ENCODE measurements at regions not wholly inside any gene's neighbourhood (a gene's known extent, or its start where the extent isn't known, plus 50 kb on each side); places are given as distances from the start of the nearest gene placed in this dataset.

- Histone ChIP-seq H3K4me3 (ENCODE audit: low read depth, low read length, poor library complexity, severe bottlenecking) (no peak overlapping the region), H3K79me2 (ENCODE audit: insufficient read depth, low read length) (no peaks in the 10 kb centered on the region), H3K27ac (ENCODE audit: low read depth, low read length, poor library complexity, severe bottlenecking) (no peak overlapping the region), H3K4me1 (ENCODE audit: insufficient read depth, low read length, severe bottlenecking) (no peaks in the 10 kb centered on the region), H3K27me3 (ENCODE audit: insufficient read depth, low read length) (no peaks in the 10 kb centered on the region), H3K9me2 (ENCODE audit: low read depth, low read length) (no peaks in the 10 kb centered on the region), H3K4me2 (ENCODE audit: low read length) (no peak overlapping the region), H4K20me1 (ENCODE audit: insufficient read depth, low read length) (no peaks in the 10 kb centered on the region), H2AFZ (ENCODE audit: low read length) (no peak overlapping the region), H3K9me3 (ENCODE audit: low read length) (no peaks in the 10 kb centered on the region), H3K36me3 (ENCODE audit: insufficient read depth, low read length) (no peaks in the 10 kb centered on the region), H3K9ac (ENCODE audit: low read length) (no peak overlapping the region), H3F3A (ENCODE audit: insufficient read depth, low read length) (no peaks in the 10 kb centered on the region)
- TF ChIP-seq EZH2 (IDR thresholded peaks at IDR 0.05; ENCODE audit: borderline replicate concordance, low read length) (no peak), CTCF (IDR thresholded peaks at IDR 0.05; ENCODE audit: low read length) (no peak)
Observed at GRCh38 chr11:134738581-134738980, 326.5 kb upstream of the B3GAT1 start.

- no peaks in the 10 kb centered on the region for H3K27me3 ChIP-seq (ENCODE audit: insufficient read depth, low read length)
- TF ChIP-seq CTCF (IDR thresholded peaks at IDR 0.05; ENCODE audit: low read length), result no peak
- TF ChIP-seq EZH2 (IDR thresholded peaks at IDR 0.05; ENCODE audit: borderline replicate concordance, low read length), result no peak
- H3F3A ChIP-seq (ENCODE audit: insufficient read depth, low read length), result no peaks in the 10 kb centered on the region
- no peak overlapping the region for H3K4me3 ChIP-seq (ENCODE audit: low read depth, low read length, poor library complexity, severe bottlenecking)
- H3K4me1 ChIP-seq (ENCODE audit: insufficient read depth, low read length, severe bottlenecking), result no peaks in the 10 kb centered on the region
- H3K36me3 ChIP-seq (ENCODE audit: insufficient read depth, low read length), result no peaks in the 10 kb centered on the region
- H3K4me2 ChIP-seq (ENCODE audit: low read length), result no peak overlapping the region
- H4K20me1 ChIP-seq (ENCODE audit: insufficient read depth, low read length), result no peaks in the 10 kb centered on the region
- H3K79me2 ChIP-seq (ENCODE audit: insufficient read depth, low read length), result no peaks in the 10 kb centered on the region
- no peaks in the 10 kb centered on the region for H3K9me3 ChIP-seq (ENCODE audit: low read length)
- H3K27ac ChIP-seq (ENCODE audit: low read depth, low read length, poor library complexity, severe bottlenecking), result no peak overlapping the region
- H3K9ac ChIP-seq (ENCODE audit: low read length), result no peak overlapping the region
- no peak overlapping the region for H2AFZ ChIP-seq (ENCODE audit: low read length)
- H3K9me2 ChIP-seq (ENCODE audit: low read depth, low read length), result no peaks in the 10 kb centered on the region
Observed at GRCh38 chr11:134737563-134738510, 325.8 kb upstream of the B3GAT1 start.

- H3K9ac ChIP-seq (ENCODE audit: low read length), result no peak overlapping the region
- no peak overlapping the region for H3K4me3 ChIP-seq (ENCODE audit: low read depth, low read length, poor library complexity, severe bottlenecking)
- H3K27me3 ChIP-seq (ENCODE audit: insufficient read depth, low read length), result no peaks in the 10 kb centered on the region
- no peaks in the 10 kb centered on the region for H3K79me2 ChIP-seq (ENCODE audit: insufficient read depth, low read length)
- no peak overlapping the region for H3K4me2 ChIP-seq (ENCODE audit: low read length)
- H3F3A ChIP-seq (ENCODE audit: insufficient read depth, low read length), result no peaks in the 10 kb centered on the region
- TF ChIP-seq EZH2 (IDR thresholded peaks at IDR 0.05; ENCODE audit: borderline replicate concordance, low read length), result no peak
- H3K4me1 ChIP-seq (ENCODE audit: insufficient read depth, low read length, severe bottlenecking), result no peaks in the 10 kb centered on the region
- H4K20me1 ChIP-seq (ENCODE audit: insufficient read depth, low read length), result no peaks in the 10 kb centered on the region
- H3K9me2 ChIP-seq (ENCODE audit: low read depth, low read length), result no peaks in the 10 kb centered on the region
- H3K27ac ChIP-seq (ENCODE audit: low read depth, low read length, poor library complexity, severe bottlenecking), result no peak overlapping the region
- no peaks in the 10 kb centered on the region for H3K36me3 ChIP-seq (ENCODE audit: insufficient read depth, low read length)
- H2AFZ ChIP-seq (ENCODE audit: low read length), result no peak overlapping the region
- H3K9me3 ChIP-seq (ENCODE audit: low read length), result no peaks in the 10 kb centered on the region
Observed at GRCh38 chr11:134736251-134736947, 324.4 kb upstream of the B3GAT1 start.

All from OCI-LY1 (cell line).